OCI-LY7 (cell line): ENCODE measurements at regions not wholly inside any gene's neighbourhood (a gene's known extent, or its start where the extent isn't known, plus 50 kb on each side); places are given as distances from the start of the nearest gene placed in this dataset.

Source experiments
- BruUV-seq: library from RNA; stranded (reverse); fragments of 400-500 nt; replicated peaks from 2 replicates; lab custom pipeline; 2021; lab: Mats Ljungman, UMichigan
- CTCF ChIA-PET: fragments of 300-600 bp; sonication (Branson Sonifier 250); formaldehyde crosslinking; loops from one replicate; lab custom pipeline; 2022; ENCODE audit warnings: antibody characterized with exemption; ENCODE audit not compliant: unreplicated experiment; lab: Charles Lee
- POLR2A ChIA-PET: fragments of 300-600 bp; sonication (Branson Sonifier 250); formaldehyde crosslinking; loops from one replicate; lab custom pipeline; 2022; ENCODE audit warnings: antibody characterized with exemption; lab: Charles Lee
- DNase-seq: peaks from one replicate; pipeline ENCODE4 v3.0.0-alpha.2; 2015; ENCODE audit warnings: low spot score
- H2AFZ ChIP-seq: fragments of 200-600 bp; sonication (generic), shearing (Covaris generic); 2 replicates; pipeline ENCODE4 v1.6.1; 2014; ENCODE audit warnings: mild to moderate bottlenecking, antibody characterized with exemption, low read length, moderate library complexity
- H3K27ac ChIP-seq: fragments of 200-600 bp; sonication (generic); 2 replicates; pipeline ENCODE4 v1.5.1; 2014; ENCODE audit warnings: mixed run types, low read depth, mild to moderate bottlenecking, moderate library complexity, low read length, inconsistent platforms; ENCODE audit not compliant: poor library complexity, severe bottlenecking
- H3K36me3 ChIP-seq: fragments of 200-600 bp; sonication (generic); 2 replicates; pipeline ENCODE4 v1.6.1; 2014; ENCODE audit warnings: mild to moderate bottlenecking, antibody characterized with exemption, low read length, moderate library complexity, mixed read lengths; ENCODE audit not compliant: insufficient read depth
- H3K4me1 ChIP-seq: fragments of 200-600 bp; sonication (generic); 2 replicates; pipeline ENCODE4 v1.5.1; 2014; ENCODE audit warnings: mild to moderate bottlenecking, low read length; ENCODE audit not compliant: insufficient read depth, poor library complexity, severe bottlenecking
- H3K4me2 ChIP-seq: fragments of 200-600 bp; sonication (generic); 2 replicates; pipeline ENCODE4 v1.6.1; 2014; ENCODE audit warnings: mild to moderate bottlenecking, low read length
- H3K4me3 ChIP-seq: fragments of 200-600 bp; sonication (generic); 2 replicates; pipeline ENCODE4 v1.5.1; 2014; ENCODE audit warnings: mild to moderate bottlenecking, low read depth, low read length; ENCODE audit not compliant: poor library complexity, severe bottlenecking
- H3K79me2 ChIP-seq: fragments of 200-600 bp; sonication (generic); 2 replicates; pipeline ENCODE4 v1.6.1; 2016; ENCODE audit warnings: low read depth, mild to moderate bottlenecking, low read length, moderate library complexity, mixed read lengths; ENCODE audit not compliant: insufficient read depth
- H3K9me2 ChIP-seq: fragments of 200-600 bp; sonication (generic); 2 replicates; pipeline ENCODE4 v1.6.1; 2016; ENCODE audit warnings: mild to moderate bottlenecking, low read length, mixed read lengths; ENCODE audit not compliant: insufficient read depth
- H3K9me3 ChIP-seq: fragments of 200-600 bp; sonication (generic); 2 replicates; pipeline ENCODE4 v1.6.1; 2014; ENCODE audit warnings: mild to moderate bottlenecking, mixed run types, low read length, mixed read lengths
- H4K20me1 ChIP-seq: fragments of 200-600 bp; sonication (generic); 2 replicates; pipeline ENCODE4 v1.6.1; 2014; ENCODE audit warnings: mild to moderate bottlenecking, antibody characterized with exemption, low read length, moderate library complexity, mixed read lengths; ENCODE audit not compliant: insufficient read depth
- CTCF ChIP-seq: fragments of 200-600 bp; sonication (generic); conservative IDR thresholded peaks from 2 replicates; pipeline ENCODE4 v1.5.1; 2014; ENCODE audit warnings: mild to moderate bottlenecking, antibody characterized with exemption, low read length, moderate library complexity, mixed read lengths
- EZH2phosphoT487 ChIP-seq: fragments of 200-600 bp; sonication (generic); IDR thresholded peaks from 2 replicates; pipeline ENCODE4 v1.6.1; 2018; ENCODE audit warnings: low read depth, borderline replicate concordance, mild to moderate bottlenecking, mixed run types, antibody characterized with exemption, low read length, moderate library complexity, mixed read lengths
- intact Hi-C: fragments of 100-400 bp; cut with micrococcal nuclease; formaldehyde crosslinking; loops from one replicate; pipeline ENCODE4 v1.10.0; 2022; ENCODE audit not compliant: unreplicated experiment

GRCh38 chr7:15794801-15795200 is 108.3 kb upstream of the MEOX2 start:
- no peaks in the 10 kb centered on the region for H3K36me3 ChIP-seq
- ChIA-PET CTCF (no interaction called here), POLR2A (no interaction called here)
- H3K4me1 ChIP-seq, result no peaks in the 10 kb centered on the region
- DNase-seq, result no peak
- H3K9me3 ChIP-seq, result no peaks in the 10 kb centered on the region
- BruUV-seq, result no TSS peak
- TF ChIP-seq EZH2phosphoT487 (no peak), CTCF (no peak)
- intact Hi-C loops, result no loop called here
- no peaks in the 10 kb centered on the region for H3K79me2 ChIP-seq
- H3K4me2 ChIP-seq, result no peak overlapping the region
- H3K27ac ChIP-seq, result no peak overlapping the region
- H2AFZ ChIP-seq, result no peak overlapping the region
- no peak overlapping the region for H3K4me3 ChIP-seq
- no peaks in the 10 kb centered on the region for H4K20me1 ChIP-seq
- H3K9me2 ChIP-seq, result no peaks in the 10 kb centered on the region

- TF ChIP-seq EZH2phosphoT487, result no peak
- no peak for TF ChIP-seq CTCF
- Histone ChIP-seq H3K9me2 (no peaks in the 10 kb centered on the region), H3K79me2 (no peaks in the 10 kb centered on the region), H3K4me1 (no peaks in the 10 kb centered on the region), H4K20me1 (no peaks in the 10 kb centered on the region), H3K9me3 (no peaks in the 10 kb centered on the region), H2AFZ (no peak overlapping the region), H3K36me3 (no peaks in the 10 kb centered on the region), H3K4me3 (no peak overlapping the region), H3K27ac (no peak overlapping the region), H3K4me2 (no peak overlapping the region)
- POLR2A ChIA-PET, result interaction anchor here (0.9 kb wide), 1 partner anchor 250 kb away, joined by 3 read pairs; no protein-coding TSS in a partner anchor
- CTCF ChIA-PET, result no interaction called here
- intact Hi-C loops, result no loop called here
- DNase-seq, result no peak
- no TSS peak for BruUV-seq
These were observed 98.2 kb upstream of the MEOX2 start for GRCh38 chr7:15784694-15785030.

- no peaks in the 10 kb centered on the region for H4K20me1 ChIP-seq
- H3K9me3 ChIP-seq, result no peaks in the 10 kb centered on the region
- no peaks in the 10 kb centered on the region for H3K36me3 ChIP-seq
- POLR2A ChIA-PET, result interaction anchor here (0.9 kb wide), 1 partner anchor 249 kb away, joined by 3 read pairs; no protein-coding TSS in a partner anchor
- intact Hi-C loops, result no loop called here
- no peak overlapping the region for H3K4me3 ChIP-seq
- H2AFZ ChIP-seq, result no peak overlapping the region
- no peak for DNase-seq
- no peak overlapping the region for H3K4me2 ChIP-seq
- CTCF ChIA-PET, result no interaction called here
- no peaks in the 10 kb centered on the region for H3K4me1 ChIP-seq
- no peak for TF ChIP-seq CTCF
- TF ChIP-seq EZH2phosphoT487, result no peak
- BruUV-seq, result no TSS peak
- no peaks in the 10 kb centered on the region for H3K9me2 ChIP-seq
- no peak overlapping the region for H3K27ac ChIP-seq
- H3K79me2 ChIP-seq, result no peaks in the 10 kb centered on the region
These were observed 97.7 kb upstream of the MEOX2 start for GRCh38 chr7:15783987-15784693.
